ENCODE measurements at regions not wholly inside any gene's neighbourhood (a gene's known extent, or its start where the extent isn't known, plus 50 kb on each side); places are given as distances from the start of the nearest gene placed in this dataset.

DNA sequence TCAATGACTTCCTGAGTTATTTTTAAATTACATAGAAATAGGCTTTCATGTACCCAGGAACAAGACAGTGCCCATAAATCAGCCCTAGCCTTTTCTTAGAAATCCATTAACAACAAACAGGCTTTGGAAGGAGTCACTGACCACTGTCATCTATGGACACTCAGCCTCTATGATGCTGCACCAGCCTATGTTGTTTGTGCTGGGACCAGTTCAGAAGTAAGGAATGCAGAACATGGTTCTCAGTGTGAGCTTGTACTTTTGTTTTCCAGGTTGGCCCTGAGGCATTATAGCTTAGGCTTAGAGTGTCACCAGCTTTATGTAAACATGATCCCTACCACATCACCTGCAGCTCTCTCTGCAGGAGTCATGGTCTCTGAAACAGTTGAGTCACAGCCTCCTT is 335.7 kb upstream of the CDH7 start (continued):
- TF ChIP-seq, protein P1, sequence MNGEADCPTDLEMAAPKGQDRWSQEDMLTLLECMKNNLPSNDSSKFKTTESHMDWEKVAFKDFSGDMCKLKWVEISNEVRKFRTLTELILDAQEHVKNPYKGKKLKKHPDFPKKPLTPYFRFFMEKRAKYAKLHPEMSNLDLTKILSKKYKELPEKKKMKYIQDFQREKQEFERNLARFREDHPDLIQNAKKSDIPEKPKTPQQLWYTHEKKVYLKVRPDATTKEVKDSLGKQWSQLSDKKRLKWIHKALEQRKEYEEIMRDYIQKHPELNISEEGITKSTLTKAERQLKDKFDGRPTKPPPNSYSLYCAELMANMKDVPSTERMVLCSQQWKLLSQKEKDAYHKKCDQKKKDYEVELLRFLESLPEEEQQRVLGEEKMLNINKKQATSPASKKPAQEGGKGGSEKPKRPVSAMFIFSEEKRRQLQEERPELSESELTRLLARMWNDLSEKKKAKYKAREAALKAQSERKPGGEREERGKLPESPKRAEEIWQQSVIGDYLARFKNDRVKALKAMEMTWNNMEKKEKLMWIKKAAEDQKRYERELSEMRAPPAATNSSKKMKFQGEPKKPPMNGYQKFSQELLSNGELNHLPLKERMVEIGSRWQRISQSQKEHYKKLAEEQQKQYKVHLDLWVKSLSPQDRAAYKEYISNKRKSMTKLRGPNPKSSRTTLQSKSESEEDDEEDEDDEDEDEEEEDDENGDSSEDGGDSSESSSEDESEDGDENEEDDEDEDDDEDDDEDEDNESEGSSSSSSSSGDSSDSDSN (IDR thresholded peaks at IDR 0.05; ENCODE audit: borderline replicate concordance in 1 of 2, low read depth in 2 of 2, low read length in 2 of 2): no peak
- TF ChIP-seq NR4A1 (CRISPR knock-in tag; IDR thresholded peaks at IDR 0.05): no peak
- TF ChIP-seq NR4A1 (tag; IDR thresholded peaks at IDR 0.05): no peak
- TF ChIP-seq, protein P2, sequence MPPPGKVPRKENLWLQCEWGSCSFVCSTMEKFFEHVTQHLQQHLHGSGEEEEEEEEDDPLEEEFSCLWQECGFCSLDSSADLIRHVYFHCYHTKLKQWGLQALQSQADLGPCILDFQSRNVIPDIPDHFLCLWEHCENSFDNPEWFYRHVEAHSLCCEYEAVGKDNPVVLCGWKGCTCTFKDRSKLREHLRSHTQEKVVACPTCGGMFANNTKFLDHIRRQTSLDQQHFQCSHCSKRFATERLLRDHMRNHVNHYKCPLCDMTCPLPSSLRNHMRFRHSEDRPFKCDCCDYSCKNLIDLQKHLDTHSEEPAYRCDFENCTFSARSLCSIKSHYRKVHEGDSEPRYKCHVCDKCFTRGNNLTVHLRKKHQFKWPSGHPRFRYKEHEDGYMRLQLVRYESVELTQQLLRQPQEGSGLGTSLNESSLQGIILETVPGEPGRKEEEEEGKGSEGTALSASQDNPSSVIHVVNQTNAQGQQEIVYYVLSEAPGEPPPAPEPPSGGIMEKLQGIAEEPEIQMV (tag; conservative IDR thresholded peaks at IDR 0.05; ENCODE audit: low read depth): no peak
- no peak for TF ChIP-seq HNRNPH1 (optimal IDR thresholded peaks at IDR 0.05; ENCODE audit: low read depth, low read length)
- no peak for TF ChIP-seq DPF2 (IDR thresholded peaks at IDR 0.05)
- TF ChIP-seq, protein P3, sequence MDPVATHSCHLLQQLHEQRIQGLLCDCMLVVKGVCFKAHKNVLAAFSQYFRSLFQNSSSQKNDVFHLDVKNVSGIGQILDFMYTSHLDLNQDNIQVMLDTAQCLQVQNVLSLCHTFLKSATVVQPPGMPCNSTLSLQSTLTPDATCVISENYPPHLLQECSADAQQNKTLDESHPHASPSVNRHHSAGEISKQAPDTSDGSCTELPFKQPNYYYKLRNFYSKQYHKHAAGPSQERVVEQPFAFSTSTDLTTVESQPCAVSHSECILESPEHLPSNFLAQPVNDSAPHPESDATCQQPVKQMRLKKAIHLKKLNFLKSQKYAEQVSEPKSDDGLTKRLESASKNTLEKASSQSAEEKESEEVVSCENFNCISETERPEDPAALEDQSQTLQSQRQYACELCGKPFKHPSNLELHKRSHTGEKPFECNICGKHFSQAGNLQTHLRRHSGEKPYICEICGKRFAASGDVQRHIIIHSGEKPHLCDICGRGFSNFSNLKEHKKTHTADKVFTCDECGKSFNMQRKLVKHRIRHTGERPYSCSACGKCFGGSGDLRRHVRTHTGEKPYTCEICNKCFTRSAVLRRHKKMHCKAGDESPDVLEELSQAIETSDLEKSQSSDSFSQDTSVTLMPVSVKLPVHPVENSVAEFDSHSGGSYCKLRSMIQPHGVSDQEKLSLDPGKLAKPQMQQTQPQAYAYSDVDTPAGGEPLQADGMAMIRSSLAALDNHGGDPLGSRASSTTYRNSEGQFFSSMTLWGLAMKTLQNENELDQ (CRISPR knock-in tag; IDR thresholded peaks at IDR 0.05; ENCODE audit: borderline replicate concordance): no peak
- no peak for TF ChIP-seq SLC30A9 (CRISPR knock-in tag; IDR thresholded peaks at IDR 0.05)
- TF ChIP-seq SREBF1 (IDR thresholded peaks at IDR 0.05; ENCODE audit: borderline replicate concordance, low read depth, low read length): no peak
- TF ChIP-seq PML (IDR thresholded peaks at IDR 0.05; ENCODE audit: low read length): no peak
- TF ChIP-seq E2F8 (IDR thresholded peaks at IDR 0.05; ENCODE audit: low read depth, partially characterized antibody): no peak

Data from K562 (cell line).